ENCODE measurements at regions not wholly inside any gene's neighbourhood (a gene's known extent, or its start where the extent isn't known, plus 50 kb on each side); places are given as distances from the start of the nearest gene placed in this dataset.

- Histone ChIP-seq H3K4me3 (no peak overlapping the region), H3K4me1 (no peaks in the 10 kb centered on the region), H3K27ac (no peak overlapping the region), H3K27me3 (no peaks in the 10 kb centered on the region), H3K9me3 (no peaks in the 10 kb centered on the region), H3K36me3 (ENCODE audit: low read depth, missing control alignments) (no peaks in the 10 kb centered on the region)
- DNase-seq = no peak
- intact Hi-C loops (cut with DNase I; ENCODE audit: low total_unique reads) = no loop called here
- 64 to 66% methylated on average over 12 of the region's 12 CpGs for WGBS, 2 donors
- TF ChIP-seq CTCF (IDR thresholded peaks at IDR 0.05) (no peak), POLR2A (IDR thresholded peaks at IDR 0.05) (no peak)
Measured at GRCh38 chr1:93740601-93741031, 59.0 kb upstream of the BCAR3 start.

- no peak for TF ChIP-seq POLR2A (IDR thresholded peaks at IDR 0.05)
- no peak for TF ChIP-seq CTCF (IDR thresholded peaks at IDR 0.05)
- Histone ChIP-seq H3K4me1 (no peaks in the 10 kb centered on the region), H3K27ac (no peak overlapping the region), H3K4me3 (no peak overlapping the region), H3K27me3 (no peaks in the 10 kb centered on the region), H3K9me3 (no peaks in the 10 kb centered on the region), H3K36me3 (ENCODE audit: low read depth, missing control alignments) (no peaks in the 10 kb centered on the region)
- intact Hi-C loops (cut with DNase I; ENCODE audit: low total_unique reads) = no loop called here
- no peak for DNase-seq
- WGBS, 2 donors = 86 to 100% methylated on average over 2 to 3 of the region's 3 CpGs
Measured at GRCh38 chr1:93740157-93740556, 58.5 kb upstream of the BCAR3 start.

GRCh38 chr1:93739472-93739871, 57.8 kb upstream of the BCAR3 start:
- 95 to 96% methylated on average over 5 of the region's 5 CpGs for WGBS, 2 donors
- Histone ChIP-seq H3K36me3 (ENCODE audit: low read depth, missing control alignments) (no peaks in the 10 kb centered on the region), H3K4me1 (no peaks in the 10 kb centered on the region), H3K4me3 (no peak overlapping the region), H3K9me3 (no peaks in the 10 kb centered on the region), H3K27ac (no peak overlapping the region), H3K27me3 (no peaks in the 10 kb centered on the region)
- no peak for DNase-seq
- intact Hi-C loops (cut with DNase I; ENCODE audit: low total_unique reads) = no loop called here
- TF ChIP-seq CTCF (IDR thresholded peaks at IDR 0.05) = no peak
- no peak for TF ChIP-seq POLR2A (IDR thresholded peaks at IDR 0.05)

- no peak overlapping the region for H3K4me3 ChIP-seq
- no peak for DNase-seq
- H3K27ac ChIP-seq = no peak overlapping the region
- H3K9me3 ChIP-seq = no peaks in the 10 kb centered on the region
- WGBS, 2 donors = 93% methylated on average over 5 of the region's 5 CpGs
- no peaks in the 10 kb centered on the region for H3K27me3 ChIP-seq
- TF ChIP-seq CTCF (IDR thresholded peaks at IDR 0.05) = no peak
- no peak for TF ChIP-seq POLR2A (IDR thresholded peaks at IDR 0.05)
- no peaks in the 10 kb centered on the region for H3K36me3 ChIP-seq (ENCODE audit: low read depth, missing control alignments)
- H3K4me1 ChIP-seq = no peaks in the 10 kb centered on the region
- intact Hi-C loops (cut with DNase I; ENCODE audit: low total_unique reads) = no loop called here
Measured at GRCh38 chr1:93738926-93739325, 57.3 kb upstream of the BCAR3 start.

- no peaks in the 10 kb centered on the region for H3K4me1 ChIP-seq
- no peaks in the 10 kb centered on the region for H3K9me3 ChIP-seq
- TF ChIP-seq CTCF (IDR thresholded peaks at IDR 0.05) (no peak), POLR2A (IDR thresholded peaks at IDR 0.05) (no peak)
- intact Hi-C loops (cut with DNase I; ENCODE audit: low total_unique reads) = no loop called here
- H3K4me3 ChIP-seq = no peak overlapping the region
- H3K36me3 ChIP-seq (ENCODE audit: low read depth, missing control alignments) = no peaks in the 10 kb centered on the region
- no peaks in the 10 kb centered on the region for H3K27me3 ChIP-seq
- WGBS, 2 donors = 98 to 99% methylated on average over 7 of the region's 7 CpGs
- no peak for DNase-seq
- H3K27ac ChIP-seq = no peak overlapping the region
Measured at GRCh38 chr1:93738075-93738622, 56.5 kb upstream of the BCAR3 start.

Measured in testis (tissue), 2 donors.